Neural crest cell (in vitro differentiated cells): ENCODE measurements at regions not wholly inside any gene's neighbourhood (a gene's known extent, or its start where the extent isn't known, plus 50 kb on each side); places are given as distances from the start of the nearest gene placed in this dataset.
"Not testable (repeated sequence)": the region's sequence is repeated elsewhere in the genome, so short reads cannot be mapped to it uniquely, and the experiment has no call there.

Source experiments
- DNase-seq: peaks from one replicate; pipeline ENCODE4 v3.0.0; 2021; ENCODE audit warnings: low read depth, mixed read lengths, low spot score
- H3K27ac Mint-ChIP-seq: one replicate; pipeline ENCODE4 v1.8.0; 2021; ENCODE audit warnings: mild to moderate bottlenecking, mixed read lengths; ENCODE audit not compliant: unreplicated experiment
- H3K27me3 Mint-ChIP-seq: 2 replicates; pipeline ENCODE4 v1.8.0; 2021; ENCODE audit warnings: low read depth, mild to moderate bottlenecking, mixed read lengths
- H3K36me3 Mint-ChIP-seq: 2 replicates; pipeline ENCODE4 v1.8.0; 2021; ENCODE audit warnings: low read depth, mild to moderate bottlenecking, mixed read lengths
- H3K4me1 Mint-ChIP-seq: 2 replicates; pipeline ENCODE4 v1.8.0; 2021; ENCODE audit warnings: mixed read lengths
- H3K4me3 Mint-ChIP-seq: one replicate; pipeline ENCODE4 v1.8.0; 2021; ENCODE audit warnings: mild to moderate bottlenecking, mixed read lengths
- H3K9me3 Mint-ChIP-seq: 2 replicates; pipeline ENCODE4 v1.8.0; 2021; ENCODE audit warnings: mixed read lengths
- TF ChIP-seq, protein P1 (sequence below): fragments of 200-600 bp; sonication (generic); conservative IDR thresholded peaks from 2 replicates; pipeline ENCODE4 v1.5.0; 2021; ENCODE audit warnings: antibody characterized with exemption, mild to moderate bottlenecking

DNA sequence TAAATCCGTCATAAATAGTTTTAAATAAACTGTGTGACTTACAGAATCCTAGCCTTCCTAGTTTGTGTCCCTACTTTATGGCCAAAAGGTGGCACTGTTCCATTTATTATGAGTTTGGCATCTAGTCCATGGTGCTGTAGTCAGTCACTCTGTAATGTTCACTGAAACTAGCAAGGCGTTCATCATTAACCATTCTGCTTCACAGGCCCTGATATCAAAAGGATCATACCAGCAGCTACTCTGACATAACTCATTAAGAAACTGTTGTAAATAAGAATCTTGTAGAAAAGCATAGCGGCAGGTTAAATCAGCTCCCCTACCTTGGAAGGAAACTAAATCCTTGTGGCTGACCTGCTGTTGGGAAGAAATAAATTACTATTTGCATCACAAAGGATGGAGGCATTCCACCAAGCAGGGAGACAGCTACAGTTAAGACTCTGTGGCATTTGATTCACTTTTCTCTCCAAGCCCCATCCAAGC is 919.6 kb upstream of the DIAPH2 start:
- H3K36me3 Mint-ChIP-seq, result no peaks in the 10 kb centered on the region
- TF ChIP-seq, protein P1, sequence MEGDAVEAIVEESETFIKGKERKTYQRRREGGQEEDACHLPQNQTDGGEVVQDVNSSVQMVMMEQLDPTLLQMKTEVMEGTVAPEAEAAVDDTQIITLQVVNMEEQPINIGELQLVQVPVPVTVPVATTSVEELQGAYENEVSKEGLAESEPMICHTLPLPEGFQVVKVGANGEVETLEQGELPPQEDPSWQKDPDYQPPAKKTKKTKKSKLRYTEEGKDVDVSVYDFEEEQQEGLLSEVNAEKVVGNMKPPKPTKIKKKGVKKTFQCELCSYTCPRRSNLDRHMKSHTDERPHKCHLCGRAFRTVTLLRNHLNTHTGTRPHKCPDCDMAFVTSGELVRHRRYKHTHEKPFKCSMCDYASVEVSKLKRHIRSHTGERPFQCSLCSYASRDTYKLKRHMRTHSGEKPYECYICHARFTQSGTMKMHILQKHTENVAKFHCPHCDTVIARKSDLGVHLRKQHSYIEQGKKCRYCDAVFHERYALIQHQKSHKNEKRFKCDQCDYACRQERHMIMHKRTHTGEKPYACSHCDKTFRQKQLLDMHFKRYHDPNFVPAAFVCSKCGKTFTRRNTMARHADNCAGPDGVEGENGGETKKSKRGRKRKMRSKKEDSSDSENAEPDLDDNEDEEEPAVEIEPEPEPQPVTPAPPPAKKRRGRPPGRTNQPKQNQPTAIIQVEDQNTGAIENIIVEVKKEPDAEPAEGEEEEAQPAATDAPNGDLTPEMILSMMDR, result peak; percentile 78
- DNase-seq, result peak; percentile 1
- no peak overlapping the region for H3K27ac Mint-ChIP-seq
- peaks cover 14% of the 10 kb centered on the region for H3K4me1 Mint-ChIP-seq
- no peak overlapping the region for H3K4me3 Mint-ChIP-seq
- no peaks in the 10 kb centered on the region for H3K27me3 Mint-ChIP-seq
- no peaks in the 10 kb centered on the region for H3K9me3 Mint-ChIP-seq

DNA sequence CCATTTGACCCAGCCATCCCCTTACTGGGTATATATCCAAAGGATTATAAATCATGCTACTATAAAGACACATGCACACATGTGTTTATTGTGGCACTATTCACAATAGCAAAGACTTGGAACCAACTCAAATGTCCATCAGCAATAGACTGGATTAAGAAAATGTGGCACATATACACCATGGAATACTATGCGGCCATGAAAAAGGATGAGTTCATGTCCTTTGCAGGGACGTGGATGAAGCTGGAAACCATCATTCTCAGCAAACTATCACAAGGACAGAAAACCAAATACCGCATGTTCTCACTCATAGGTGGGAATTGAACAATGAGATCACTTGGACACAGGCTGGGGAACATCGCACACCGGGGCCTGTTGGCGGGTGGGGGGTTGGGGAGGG is 913.4 kb upstream of the DIAPH2 start:
- H3K4me1 Mint-ChIP-seq, H3K9me3 Mint-ChIP-seq, H3K4me3 Mint-ChIP-seq, H3K27me3 Mint-ChIP-seq, H3K36me3 Mint-ChIP-seq, DNase-seq, H3K27ac Mint-ChIP-seq: not testable (repeated sequence)

DNA sequence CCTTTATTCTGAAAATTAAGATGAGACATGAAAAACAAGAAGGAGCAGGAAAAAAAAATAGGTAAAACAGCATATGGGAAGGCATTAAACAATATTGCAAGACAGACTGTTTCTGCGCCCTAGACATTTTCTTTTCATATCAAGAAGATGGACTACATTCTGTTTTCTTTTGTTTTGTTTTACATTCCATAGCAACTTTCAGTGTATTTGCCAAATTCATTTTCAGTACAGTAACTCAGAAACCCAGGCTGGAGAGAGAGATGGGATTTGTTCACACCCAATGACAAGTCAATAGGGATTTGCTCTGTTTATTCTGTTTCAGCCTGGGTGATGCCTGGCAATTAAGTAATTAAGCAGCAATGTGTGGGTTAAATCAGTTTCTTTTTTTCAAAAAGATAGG is 892.8 kb upstream of the DIAPH2 start:
- Mint-ChIP-seq H3K27me3 (no peaks in the 10 kb centered on the region), H3K4me3 (no peak overlapping the region), H3K27ac (no peak overlapping the region), H3K4me1 (no peaks in the 10 kb centered on the region), H3K9me3 (no peaks in the 10 kb centered on the region), H3K36me3 (no peaks in the 10 kb centered on the region)
- TF ChIP-seq, protein P1, result no peak
- DNase-seq, result no peak

DNA sequence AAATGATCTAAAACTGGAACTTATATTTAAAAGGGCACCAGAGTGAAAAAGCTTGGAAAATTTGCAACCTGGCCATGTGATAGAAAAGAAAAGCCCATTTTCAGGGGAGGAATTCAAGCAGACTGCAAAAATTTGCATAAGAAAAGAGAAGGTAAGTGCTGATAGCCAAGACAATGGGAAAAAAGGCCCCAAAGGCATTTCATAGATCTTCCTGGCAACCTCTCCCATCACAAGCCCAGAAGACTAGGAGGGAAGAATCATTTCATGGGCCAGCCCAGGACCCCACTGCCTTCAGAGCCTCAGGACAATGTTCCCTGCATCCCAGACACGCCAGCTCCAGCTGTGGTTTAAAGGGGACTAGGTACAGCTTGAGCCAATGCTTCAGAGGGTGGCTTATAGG is 887.3 kb upstream of the DIAPH2 start:
- no peak overlapping the region for H3K27ac Mint-ChIP-seq
- H3K4me3 Mint-ChIP-seq, result no peak overlapping the region
- no peaks in the 10 kb centered on the region for H3K9me3 Mint-ChIP-seq
- no peaks in the 10 kb centered on the region for H3K27me3 Mint-ChIP-seq
- DNase-seq, result no peak
- H3K36me3 Mint-ChIP-seq, result no peaks in the 10 kb centered on the region
- no peaks in the 10 kb centered on the region for H3K4me1 Mint-ChIP-seq
- TF ChIP-seq, protein P1, result no peak

DNA sequence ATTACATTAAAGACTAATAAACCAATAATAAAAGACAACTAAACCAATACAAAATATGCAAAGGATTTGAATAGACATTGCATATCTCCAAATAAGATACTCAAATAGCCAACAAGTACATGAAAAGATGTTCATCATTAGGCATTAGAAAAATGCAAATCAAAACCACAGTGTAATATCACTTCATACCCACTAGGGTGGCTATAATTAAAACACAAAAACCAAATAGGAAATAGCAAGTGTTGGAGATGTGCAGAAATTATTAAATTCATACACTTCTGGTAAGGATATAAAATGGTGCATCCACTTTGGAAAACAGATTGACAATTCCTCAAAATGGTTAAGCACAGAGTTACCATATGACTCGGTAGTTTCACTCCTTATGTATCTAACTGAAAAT is 860.8 kb upstream of the DIAPH2 start:
- Mint-ChIP-seq H3K27me3 (no peaks in the 10 kb centered on the region), H3K27ac (no peak overlapping the region), H3K9me3 (no peaks in the 10 kb centered on the region), H3K4me1 (peaks cover 5% of the 10 kb centered on the region), H3K4me3 (no peak overlapping the region), H3K36me3 (no peaks in the 10 kb centered on the region)
- TF ChIP-seq, protein P1, result peak; percentile 53
- no peak for DNase-seq

DNA sequence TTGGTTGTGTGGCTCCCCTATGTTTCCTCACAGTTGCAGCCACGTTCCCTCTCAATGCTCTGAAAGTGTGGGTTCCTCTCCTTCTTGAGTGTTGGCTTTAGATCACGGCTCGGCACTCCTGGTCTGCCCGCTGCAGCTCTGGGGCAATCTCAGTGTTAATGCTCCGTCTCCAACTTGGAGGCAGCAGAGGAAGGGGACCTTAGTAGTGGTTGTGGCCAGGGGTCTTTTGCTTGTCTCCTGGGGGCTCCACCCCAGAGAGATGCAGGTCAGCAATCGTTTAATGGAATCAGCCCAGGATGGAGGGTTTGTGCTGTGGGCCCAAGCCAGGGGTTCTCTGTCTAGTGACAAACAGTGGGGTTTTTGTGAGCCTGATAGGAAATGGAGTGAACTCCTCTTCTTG is 849.4 kb upstream of the DIAPH2 start:
- no peak for DNase-seq
- no peak overlapping the region for H3K4me3 Mint-ChIP-seq
- no peaks in the 10 kb centered on the region for H3K36me3 Mint-ChIP-seq
- no peak overlapping the region for H3K27ac Mint-ChIP-seq
- H3K9me3 Mint-ChIP-seq, result peaks cover 9% of the 10 kb centered on the region
- H3K4me1 Mint-ChIP-seq, result no peaks in the 10 kb centered on the region
- TF ChIP-seq, protein P1, result no peak
- H3K27me3 Mint-ChIP-seq, result peaks cover 2% of the 10 kb centered on the region
